Natural killer cell (primary cell): ENCODE measurements at regions not wholly inside any gene's neighbourhood (a gene's known extent, or its start where the extent isn't known, plus 50 kb on each side); places are given as distances from the start of the nearest gene placed in this dataset.

ENCODE experiments used
- ATAC-seq, 3 donors: fragments of 150-1000 bp in 2 of 3; fragments of 200-7000 bp in 1 of 3; cut with Tn5 transposase; 1 replicate in 1 of 3; 2 replicates in 2 of 3; pipeline ENCODE4 v1.10.0; 2021; ENCODE audit warnings: mild to moderate bottlenecking in 2 of 3, moderate library complexity in 2 of 3
- DNase-seq, 2 donors: peaks; one replicate each; pipeline versions ENCODE4 v3.0.0 to v3.0.0-alpha.2; 2013 to 2021; ENCODE audit warnings: mixed read lengths in 1 of 2
- H3K27ac ChIP-seq: one replicate; pipeline ENCODE4 v1.5.1; 2013; ENCODE audit warnings: mild to moderate bottlenecking, low read length
- H3K27me3 ChIP-seq: one replicate; pipeline ENCODE4 v1.6.1; 2013; ENCODE audit warnings: low read length; ENCODE audit not compliant: control insufficient read depth, insufficient read depth
- H3K36me3 ChIP-seq: one replicate; pipeline ENCODE4 v1.6.1; 2013; ENCODE audit warnings: low read length; ENCODE audit not compliant: control insufficient read depth, insufficient read depth
- H3K4me1 ChIP-seq: one replicate; pipeline ENCODE4 v1.6.1; 2013; ENCODE audit warnings: low read length; ENCODE audit not compliant: control insufficient read depth, insufficient read depth
- H3K4me3 ChIP-seq: one replicate; pipeline ENCODE4 v1.5.1; 2013; ENCODE audit warnings: low read length
- H3K9me3 ChIP-seq: one replicate; pipeline ENCODE4 v1.6.1; 2013; ENCODE audit warnings: low read length; ENCODE audit not compliant: control insufficient read depth, insufficient read depth
- H3K27ac Mint-ChIP-seq, 2 donors: one replicate each; pipeline ENCODE4 v1.8.0; 2022; ENCODE audit warnings: mild to moderate bottlenecking in 2 of 2, mixed read lengths in 2 of 2, moderate library complexity in 1 of 2
- H3K27me3 Mint-ChIP-seq, 2 donors: one replicate each; pipeline ENCODE4 v1.8.0; 2022; ENCODE audit warnings: low read depth in 2 of 2, mixed read lengths in 2 of 2
- H3K36me3 Mint-ChIP-seq: one replicate; pipeline ENCODE4 v1.8.0; 2022; ENCODE audit warnings: mixed read lengths
- H3K4me1 Mint-ChIP-seq, 2 donors: one replicate each; pipeline ENCODE4 v1.8.0; 2022; ENCODE audit warnings: mixed read lengths in 2 of 2
- H3K4me3 Mint-ChIP-seq: one replicate; pipeline ENCODE4 v1.8.0; 2022; ENCODE audit warnings: mild to moderate bottlenecking, moderate library complexity, mixed read lengths
- H3K9me3 Mint-ChIP-seq, 2 donors: one replicate each; pipeline ENCODE4 v1.8.0; 2022; ENCODE audit warnings: mixed read lengths in 2 of 2
- CTCF ChIP-seq: fragments of 200-600 bp; IDR thresholded peaks from one replicate; pipeline ENCODE4 v1.8.0; 2022; ENCODE audit warnings: antibody characterized with exemption
- WGBS: methylation state at CpG from one replicate; pipeline ENCODE4 v1.1.7; 2013; ENCODE audit warnings: missing lambda C conversion rate; ENCODE audit not compliant: insufficient coverage; 5-methylcytosine and 5-hydroxymethylcytosine counted together
- intact Hi-C: fragments of 100-400 bp; cut with micrococcal nuclease; formaldehyde crosslinking; loops from one replicate; pipeline ENCODE4 v1.14.2; 2022

GRCh38 chr13:84032116-84032515, 149.8 kb upstream of the SLITRK1 start:
- H3K27me3 ChIP-seq: no peaks in the 10 kb centered on the region

GRCh38 chr13:84031120-84031519, 148.8 kb upstream of the SLITRK1 start:
- WGBS: 88% methylated on average over 4 of the region's 4 CpGs
- no peaks in the 10 kb centered on the region for H3K27me3 Mint-ChIP-seq
- H3K9me3 Mint-ChIP-seq: no peaks in the 10 kb centered on the region
- H3K36me3 Mint-ChIP-seq: no peaks in the 10 kb centered on the region
- H3K9me3 ChIP-seq: no peaks in the 10 kb centered on the region
- H3K4me3 ChIP-seq: no peak overlapping the region
- no peak overlapping the region for H3K27ac ChIP-seq
- H3K27me3 ChIP-seq: no peaks in the 10 kb centered on the region
- H3K4me3 Mint-ChIP-seq: no peak overlapping the region
- DNase-seq (no peak), ATAC-seq (no peak)
- intact Hi-C loops: no loop called here
- no peak overlapping the region for H3K27ac Mint-ChIP-seq
- no peaks in the 10 kb centered on the region for H3K4me1 Mint-ChIP-seq
- H3K4me1 ChIP-seq: no peaks in the 10 kb centered on the region
- no peaks in the 10 kb centered on the region for H3K36me3 ChIP-seq
- no peak for TF ChIP-seq CTCF

More at GRCh38 chr13:84032116-84032515, 149.8 kb upstream of the SLITRK1 start:
- H3K9me3 ChIP-seq: no peaks in the 10 kb centered on the region
- TF ChIP-seq CTCF: no peak
- Mint-ChIP-seq H3K4me3 (no peak overlapping the region), H3K9me3 (no peaks in the 10 kb centered on the region), H3K36me3 (no peaks in the 10 kb centered on the region), H3K27me3 (no peaks in the 10 kb centered on the region), H3K4me1 (no peaks in the 10 kb centered on the region), H3K27ac (no peak overlapping the region)
- DNase-seq (no peak), ATAC-seq (no peak)
- WGBS: 91% methylated on average over 1 of the region's 1 CpG
- H3K4me1 ChIP-seq: no peaks in the 10 kb centered on the region
- intact Hi-C loops: no loop called here
- H3K4me3 ChIP-seq: no peak overlapping the region
- H3K36me3 ChIP-seq: no peaks in the 10 kb centered on the region
- no peak overlapping the region for H3K27ac ChIP-seq

GRCh38 chr13:84029396-84029795, 147.1 kb upstream of the SLITRK1 start:
- WGBS: 89% methylated on average over 3 of the region's 4 CpGs
- Mint-ChIP-seq H3K4me1 (no peaks in the 10 kb centered on the region), H3K9me3 (no peaks in the 10 kb centered on the region), H3K4me3 (no peak overlapping the region), H3K27me3 (no peaks in the 10 kb centered on the region), H3K36me3 (no peaks in the 10 kb centered on the region), H3K27ac (no peak overlapping the region)
- no peak overlapping the region for H3K4me3 ChIP-seq
- intact Hi-C loops: no loop called here
- no peaks in the 10 kb centered on the region for H3K27me3 ChIP-seq
- no peaks in the 10 kb centered on the region for H3K4me1 ChIP-seq
- TF ChIP-seq CTCF: no peak
- DNase-seq: no peak
- H3K27ac ChIP-seq: no peak overlapping the region
- ATAC-seq: no peak
- no peaks in the 10 kb centered on the region for H3K9me3 ChIP-seq
- H3K36me3 ChIP-seq: no peaks in the 10 kb centered on the region

GRCh38 chr13:84025824-84026223, 143.6 kb upstream of the SLITRK1 start:
- intact Hi-C loops: no loop called here
- H3K9me3 ChIP-seq: no peaks in the 10 kb centered on the region

More at GRCh38 chr13:84025824-84026223, 143.6 kb upstream of the SLITRK1 start:
- no peak overlapping the region for H3K4me3 ChIP-seq
- DNase-seq (no peak), ATAC-seq (no peak)
- Mint-ChIP-seq H3K36me3 (no peaks in the 10 kb centered on the region), H3K27me3 (no peaks in the 10 kb centered on the region), H3K9me3 (no peaks in the 10 kb centered on the region), H3K4me3 (no peak overlapping the region), H3K4me1 (no peaks in the 10 kb centered on the region), H3K27ac (no peak overlapping the region)
- H3K4me1 ChIP-seq: no peaks in the 10 kb centered on the region
- no peaks in the 10 kb centered on the region for H3K27me3 ChIP-seq
- WGBS: no CpG with 5 or more reads among the region's 1 CpG
- no peak for TF ChIP-seq CTCF
- H3K27ac ChIP-seq: no peak overlapping the region
- H3K36me3 ChIP-seq: no peaks in the 10 kb centered on the region
